CD4-positive, alpha-beta T cell treated with Interleukin-4 for 4 hours (primary cell): ENCODE measurements at regions not wholly inside any gene's neighbourhood (a gene's known extent, or its start where the extent isn't known, plus 50 kb on each side); places are given as distances from the start of the nearest gene placed in this dataset.

ENCODE experiments used
- DNase-seq: peaks from one replicate; pipeline ENCODE4 v3.0.0-alpha.2; 2020

- DNase-seq: no peak
Measured at GRCh38 chr15:97733373-97733772, 227.1 kb upstream of the ARRDC4 start.

GRCh38 chr15:97736748-97737147, 223.8 kb upstream of the ARRDC4 start:
- no peak for DNase-seq

GRCh38 chr15:97745481-97746071, 214.9 kb upstream of the ARRDC4 start:
- peak; percentile 1 for DNase-seq

- no peak for DNase-seq
Measured at GRCh38 chr15:97747342-97747741, 213.2 kb upstream of the ARRDC4 start.

GRCh38 chr15:97748576-97748975, 211.9 kb upstream of the ARRDC4 start:
- DNase-seq: no peak

GRCh38 chr15:97750060-97750459, 210.4 kb upstream of the ARRDC4 start:
- DNase-seq: no peak

- DNase-seq: no peak
Measured at GRCh38 chr15:97755726-97756125, 204.8 kb upstream of the ARRDC4 start.

- no peak for DNase-seq
Measured at GRCh38 chr15:97759363-97759762, 201.1 kb upstream of the ARRDC4 start.

- no peak for DNase-seq
Measured at GRCh38 chr15:97761110-97761509, 199.4 kb upstream of the ARRDC4 start.

GRCh38 chr15:97783240-97783639, 177.3 kb upstream of the ARRDC4 start:
- no peak for DNase-seq

GRCh38 chr15:97786741-97787140, 173.8 kb upstream of the ARRDC4 start:
- no peak for DNase-seq

- DNase-seq: no peak
Measured at GRCh38 chr15:97790180-97790579, 170.3 kb upstream of the ARRDC4 start.

- no peak for DNase-seq
Measured at GRCh38 chr15:97791824-97792792, 168.4 kb upstream of the ARRDC4 start.

- no peak for DNase-seq
Measured at GRCh38 chr15:97804950-97805349, 155.6 kb upstream of the ARRDC4 start.

GRCh38 chr15:97806766-97807165, 153.7 kb upstream of the ARRDC4 start:
- no peak for DNase-seq

GRCh38 chr15:97815835-97816234, 144.7 kb upstream of the ARRDC4 start:
- DNase-seq: no peak

GRCh38 chr15:97817276-97817890, 143.1 kb upstream of the ARRDC4 start:
- no peak for DNase-seq

- no peak for DNase-seq
Measured at GRCh38 chr15:97836003-97836402, 124.5 kb upstream of the ARRDC4 start.

- no peak for DNase-seq
Measured at GRCh38 chr15:97837896-97838295, 122.6 kb upstream of the ARRDC4 start.

- DNase-seq: no peak
Measured at GRCh38 chr15:97838606-97839210, 121.8 kb upstream of the ARRDC4 start.

GRCh38 chr15:97840501-97840900, 120.0 kb upstream of the ARRDC4 start:
- DNase-seq: no peak

- DNase-seq: no peak
Measured at GRCh38 chr15:97841558-97841957, 118.9 kb upstream of the ARRDC4 start.

GRCh38 chr15:97849183-97849582, 111.3 kb upstream of the ARRDC4 start:
- no peak for DNase-seq
